GM19468 (cell line): ENCODE measurements at regions not wholly inside any gene's neighbourhood (a gene's known extent, or its start where the extent isn't known, plus 50 kb on each side); places are given as distances from the start of the nearest gene placed in this dataset.
A peak's percentile ranks its signal among the peaks of the same experiment; 100 is the strongest.

Experiments used
- ATAC-seq: cut with Tn5 transposase; IDR thresholded peaks from one replicate; pipeline ENCODE4 v1.9.1; 2021; ENCODE audit warnings: mild to moderate bottlenecking, moderate library complexity, moderate number of reproducible peaks; ENCODE audit not compliant: unreplicated experiment; ENCODE audit errors: extremely low read depth

GRCh38 chr3:150107429-150108175 is 136.9 kb upstream of the PFN2 start:
- ATAC-seq = no peak

GRCh38 chr3:150106740-150107428 is 136.2 kb upstream of the PFN2 start:
- no peak for ATAC-seq

GRCh38 chr3:150105886-150106612 is 135.4 kb upstream of the PFN2 start:
- no peak for ATAC-seq

GRCh38 chr3:150105025-150105424 is 134.3 kb upstream of the PFN2 start:
- no peak for ATAC-seq

GRCh38 chr3:150104564-150104963 is 133.9 kb upstream of the PFN2 start:
- no peak for ATAC-seq

GRCh38 chr3:150101016-150101415 is 130.3 kb upstream of the PFN2 start:
- no peak for ATAC-seq

- peak; percentile 56 for ATAC-seq
Observed at GRCh38 chr3:150098621-150099020, 127.9 kb upstream of the PFN2 start.

- ATAC-seq = no peak
Observed at GRCh38 chr3:150097588-150097890, 126.8 kb upstream of the PFN2 start.

- no peak for ATAC-seq
Observed at GRCh38 chr3:150096700-150097587, 126.2 kb upstream of the PFN2 start.

GRCh38 chr3:150094150-150094933 is 123.6 kb upstream of the PFN2 start:
- no peak for ATAC-seq

- no peak for ATAC-seq
Observed at GRCh38 chr3:150091626-150092025, 120.9 kb upstream of the PFN2 start.

GRCh38 chr3:150090877-150091276 is 120.2 kb upstream of the PFN2 start:
- ATAC-seq = no peak

GRCh38 chr3:150090006-150090405 is 119.3 kb upstream of the PFN2 start:
- no peak for ATAC-seq

GRCh38 chr3:150084128-150084527 is 113.4 kb upstream of the PFN2 start:
- ATAC-seq = no peak

- no peak for ATAC-seq
Observed at GRCh38 chr3:150083655-150084042, 113.0 kb upstream of the PFN2 start.

- ATAC-seq = no peak
Observed at GRCh38 chr3:150082898-150083654, 112.4 kb upstream of the PFN2 start.

GRCh38 chr3:150081084-150081483 is 110.4 kb upstream of the PFN2 start:
- no peak for ATAC-seq

GRCh38 chr3:150080058-150080730 is 109.5 kb upstream of the PFN2 start:
- ATAC-seq = no peak
